Fibroblast of villous mesenchyme (primary cell): ENCODE measurements at regions not wholly inside any gene's neighbourhood (a gene's known extent, or its start where the extent isn't known, plus 50 kb on each side); places are given as distances from the start of the nearest gene placed in this dataset.

Source experiments
- DNase-seq: peaks from one replicate; pipeline ENCODE4 v3.0.0-alpha.2; 2010; ENCODE audit warnings: low read depth
- H3K4me3 ChIP-seq: 2 replicates; pipeline ENCODE4 v1.5.1; 2011; ENCODE audit warnings: low read depth, mild to moderate bottlenecking, low read length
- TF ChIP-seq, protein P1 (sequence below): IDR thresholded peaks from 2 replicates; pipeline ENCODE4 v1.5.1; 2012; ENCODE audit warnings: low read depth, mild to moderate bottlenecking, low read length; ENCODE audit not compliant: insufficient read depth

DNA sequence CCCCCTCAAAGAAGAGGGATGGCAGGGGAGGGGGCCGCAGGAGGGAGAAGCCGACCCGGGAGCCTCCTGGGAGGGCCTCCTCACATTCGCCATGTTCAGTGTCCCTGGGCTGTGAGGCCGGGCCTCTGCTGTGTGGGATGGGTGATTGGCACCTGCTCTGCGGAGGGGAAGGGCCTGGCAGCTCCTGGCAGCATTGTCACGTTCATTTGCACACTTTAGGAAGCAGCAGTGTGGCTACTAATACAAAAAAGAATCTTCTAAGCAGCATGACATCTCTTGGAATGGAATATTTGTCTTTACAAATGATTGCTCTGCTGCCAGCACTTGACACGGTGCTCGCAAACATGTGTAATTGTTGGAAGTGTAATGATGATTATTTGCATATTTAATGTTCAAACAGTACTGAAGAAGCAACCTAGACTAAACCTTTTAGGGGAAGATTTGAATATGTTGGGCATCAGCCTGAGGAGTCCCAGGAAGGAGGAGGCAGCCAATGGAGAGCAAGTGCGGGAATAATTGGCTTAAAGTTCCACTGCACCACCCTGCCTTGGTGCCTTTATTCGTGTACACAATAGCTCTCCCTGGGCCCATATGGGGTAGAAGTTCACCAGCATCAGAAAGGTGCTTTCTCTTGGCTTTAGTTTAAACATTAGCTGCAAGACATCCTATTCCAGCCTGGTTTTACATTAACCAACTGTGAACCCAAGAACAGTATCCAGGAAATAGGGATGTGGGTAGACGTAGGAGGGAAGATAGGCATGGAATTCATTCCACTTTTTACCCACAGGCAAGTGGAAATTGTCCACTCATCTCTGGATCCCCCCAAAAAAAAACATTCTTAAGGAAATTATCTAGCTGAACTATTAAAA lies 404.9 kb downstream of the TMEM182 start:
- TF ChIP-seq, protein P1, sequence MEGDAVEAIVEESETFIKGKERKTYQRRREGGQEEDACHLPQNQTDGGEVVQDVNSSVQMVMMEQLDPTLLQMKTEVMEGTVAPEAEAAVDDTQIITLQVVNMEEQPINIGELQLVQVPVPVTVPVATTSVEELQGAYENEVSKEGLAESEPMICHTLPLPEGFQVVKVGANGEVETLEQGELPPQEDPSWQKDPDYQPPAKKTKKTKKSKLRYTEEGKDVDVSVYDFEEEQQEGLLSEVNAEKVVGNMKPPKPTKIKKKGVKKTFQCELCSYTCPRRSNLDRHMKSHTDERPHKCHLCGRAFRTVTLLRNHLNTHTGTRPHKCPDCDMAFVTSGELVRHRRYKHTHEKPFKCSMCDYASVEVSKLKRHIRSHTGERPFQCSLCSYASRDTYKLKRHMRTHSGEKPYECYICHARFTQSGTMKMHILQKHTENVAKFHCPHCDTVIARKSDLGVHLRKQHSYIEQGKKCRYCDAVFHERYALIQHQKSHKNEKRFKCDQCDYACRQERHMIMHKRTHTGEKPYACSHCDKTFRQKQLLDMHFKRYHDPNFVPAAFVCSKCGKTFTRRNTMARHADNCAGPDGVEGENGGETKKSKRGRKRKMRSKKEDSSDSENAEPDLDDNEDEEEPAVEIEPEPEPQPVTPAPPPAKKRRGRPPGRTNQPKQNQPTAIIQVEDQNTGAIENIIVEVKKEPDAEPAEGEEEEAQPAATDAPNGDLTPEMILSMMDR, result no peak
- H3K4me3 ChIP-seq, result no peak overlapping the region

DNA sequence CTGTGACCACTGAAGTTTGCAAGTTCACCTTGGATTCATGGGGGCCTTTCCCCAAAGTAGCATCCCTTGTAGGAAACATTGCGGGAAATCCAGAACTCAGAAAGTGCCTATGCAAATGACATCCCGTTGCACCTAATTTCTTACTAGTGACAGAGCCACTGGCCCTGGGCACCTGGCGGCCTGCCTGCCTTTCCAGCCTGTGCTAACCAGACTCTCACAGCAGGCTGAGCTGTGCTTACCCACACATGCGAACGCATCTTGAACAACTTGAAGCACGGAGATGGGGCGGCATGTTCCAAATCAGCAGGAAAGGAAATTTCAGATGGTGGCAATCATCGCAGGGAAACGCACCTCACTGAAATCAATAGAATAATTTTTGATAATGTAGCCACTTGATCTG lies 405.8 kb downstream of the TMEM182 start:
- TF ChIP-seq, protein P1, result no peak

More for the DNA sequence above, 404.9 kb downstream of the TMEM182 start:
- DNase-seq, result no peak

DNA sequence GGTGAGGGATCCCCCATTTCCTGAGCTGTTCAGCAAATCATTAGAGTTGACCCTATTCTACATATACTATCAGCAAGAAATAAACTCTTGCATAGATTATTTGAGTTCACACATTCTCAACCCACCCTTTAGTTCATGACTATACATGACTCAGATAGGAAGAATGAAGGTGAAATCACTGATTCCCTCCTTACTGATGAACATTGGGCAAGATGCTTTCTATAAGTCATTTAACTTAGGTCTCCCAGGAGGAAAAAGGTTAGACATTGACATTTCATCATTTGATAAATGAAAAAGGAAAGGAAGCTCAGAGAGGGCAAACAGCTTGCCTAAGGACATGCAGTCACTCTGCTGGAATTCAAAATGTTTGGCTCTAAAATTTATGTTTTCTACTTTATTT lies 408.0 kb downstream of the TMEM182 start:
- TF ChIP-seq, protein P1, result no peak
- DNase-seq, result no peak
- H3K4me3 ChIP-seq, result no peak overlapping the region

More for the DNA sequence above, 405.8 kb downstream of the TMEM182 start:
- no peak for DNase-seq
- H3K4me3 ChIP-seq, result no peak overlapping the region

DNA sequence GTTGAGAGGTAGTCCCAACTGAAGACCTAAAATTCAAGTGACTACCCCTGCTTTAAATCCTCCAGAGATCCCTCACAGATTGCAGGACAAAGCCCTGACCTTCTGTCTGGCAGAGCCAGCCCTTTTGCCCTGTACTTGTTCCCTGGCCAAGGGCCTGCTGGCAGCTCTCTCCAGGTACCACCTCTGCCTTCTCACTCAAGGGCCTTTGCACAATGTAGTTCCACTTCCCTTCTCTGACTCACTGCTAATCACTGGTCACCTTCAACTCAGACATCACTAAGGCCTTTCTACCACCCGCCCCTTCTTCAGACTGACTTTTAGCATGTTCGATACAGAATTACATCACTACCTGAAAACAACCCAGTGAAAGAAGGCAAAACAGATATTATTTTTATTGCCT lies 411.0 kb downstream of the TMEM182 start:
- no peak for DNase-seq
- TF ChIP-seq, protein P1, result no peak
- no peak overlapping the region for H3K4me3 ChIP-seq

DNA sequence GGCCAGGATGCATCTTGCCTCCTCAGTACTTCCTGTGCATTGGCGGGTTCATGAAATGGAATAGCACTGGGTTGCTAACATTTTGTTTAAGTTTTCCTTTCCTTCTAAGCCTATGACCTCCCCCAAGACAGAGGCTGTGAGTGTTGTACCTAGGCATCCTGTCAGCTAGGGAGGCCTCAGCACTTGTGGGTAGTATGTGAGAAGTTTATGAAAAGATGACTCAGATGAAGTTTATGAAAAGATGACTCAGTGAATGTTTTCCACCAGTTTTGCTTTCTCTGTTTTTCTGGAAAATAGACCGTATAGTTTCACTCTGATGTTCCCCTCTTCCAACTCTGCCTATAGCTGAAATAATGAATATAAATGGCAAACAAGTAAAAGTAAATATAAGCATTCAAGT lies 412.9 kb downstream of the TMEM182 start:
- no peak overlapping the region for H3K4me3 ChIP-seq
- no peak for DNase-seq
- TF ChIP-seq, protein P1, result no peak

DNA sequence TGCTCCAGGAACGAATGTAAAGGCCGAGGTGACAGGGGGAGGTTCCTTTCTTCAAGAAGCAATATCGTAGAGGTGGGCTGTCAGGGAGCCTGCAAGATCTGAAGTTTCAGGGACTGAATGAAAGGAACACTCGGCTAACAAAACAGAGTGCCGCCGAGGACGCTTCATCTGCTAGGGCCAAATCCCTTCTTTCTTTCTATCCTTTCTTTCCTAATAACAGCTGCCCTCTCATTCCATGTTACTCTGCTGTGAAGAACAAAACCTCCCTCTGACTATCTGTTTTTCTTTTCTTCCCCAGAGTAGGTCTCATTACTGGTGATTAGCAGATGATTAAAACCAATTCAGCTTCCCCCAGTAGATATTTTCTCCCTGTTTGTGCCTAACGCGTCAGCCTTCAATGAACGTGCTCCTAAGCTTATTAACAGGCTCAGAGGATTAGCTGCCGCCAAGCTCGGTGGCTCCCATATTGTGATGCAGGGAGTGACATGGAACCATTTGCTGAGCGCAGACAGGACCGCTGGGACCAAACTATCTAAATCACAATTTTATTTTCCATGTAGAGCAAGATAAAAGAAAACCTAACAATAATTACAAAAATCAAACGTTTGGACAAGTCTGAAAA lies 414.6 kb downstream of the TMEM182 start:
- H3K4me3 ChIP-seq, result no peak overlapping the region
- TF ChIP-seq, protein P1, result no peak
- no peak for DNase-seq
